ENCODE measurements at regions not wholly inside any gene's neighbourhood (a gene's known extent, or its start where the extent isn't known, plus 50 kb on each side); places are given as distances from the start of the nearest gene placed in this dataset.

DNA sequence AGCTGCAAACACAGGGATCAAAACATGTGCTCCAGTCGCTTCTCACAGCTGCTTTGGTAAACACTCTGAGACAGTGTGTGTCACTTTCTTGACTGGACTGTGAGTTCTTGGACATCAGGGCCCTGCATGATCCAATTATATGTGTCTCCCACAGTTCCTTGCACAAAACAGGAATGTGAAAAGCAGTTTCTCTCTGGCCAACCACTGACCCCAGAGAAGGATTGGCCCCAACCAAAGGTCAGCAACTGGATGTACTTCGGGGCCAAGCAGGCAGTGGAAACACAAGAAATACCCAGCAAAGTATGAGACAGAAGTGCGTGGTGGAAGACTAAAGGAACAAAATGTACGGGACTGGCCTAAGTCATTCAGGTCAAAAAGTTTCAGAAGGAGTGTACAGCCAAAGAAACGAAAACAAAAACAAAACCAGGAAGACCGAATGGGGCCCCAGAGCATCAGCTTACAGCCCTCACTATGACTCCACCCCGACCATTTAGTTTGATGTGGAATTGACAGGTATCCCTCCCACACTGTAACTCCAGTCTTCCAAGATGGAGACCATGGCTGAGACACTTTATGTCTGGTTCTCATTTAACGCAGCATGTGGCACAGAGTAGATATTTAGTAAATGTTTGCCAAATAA lies 76.7 kb upstream of the LPP start:
- DNase-seq: no peak

DNA sequence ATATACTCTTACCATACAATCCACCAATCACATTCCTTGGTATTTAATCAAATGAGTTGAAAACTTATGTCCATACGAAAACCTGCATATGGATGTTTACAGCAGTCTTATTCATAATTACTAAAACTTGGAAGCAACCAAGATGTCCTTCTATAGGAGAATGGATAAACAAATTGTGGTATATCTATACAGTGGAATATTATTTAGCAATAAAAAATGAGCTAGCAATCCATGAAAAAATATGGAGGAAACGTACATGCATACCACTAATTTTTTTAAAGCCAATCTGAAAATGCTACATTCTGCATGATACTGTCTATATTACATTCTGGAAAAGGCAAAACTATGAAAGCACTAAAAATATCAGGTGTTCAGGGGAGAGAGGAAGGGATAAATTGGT lies 73.9 kb upstream of the LPP start:
- DNase-seq: no peak

- peak; percentile 64 for DNase-seq
Observed at GRCh38 chr3:188082031-188082430, 71.9 kb upstream of the LPP start.

DNA sequence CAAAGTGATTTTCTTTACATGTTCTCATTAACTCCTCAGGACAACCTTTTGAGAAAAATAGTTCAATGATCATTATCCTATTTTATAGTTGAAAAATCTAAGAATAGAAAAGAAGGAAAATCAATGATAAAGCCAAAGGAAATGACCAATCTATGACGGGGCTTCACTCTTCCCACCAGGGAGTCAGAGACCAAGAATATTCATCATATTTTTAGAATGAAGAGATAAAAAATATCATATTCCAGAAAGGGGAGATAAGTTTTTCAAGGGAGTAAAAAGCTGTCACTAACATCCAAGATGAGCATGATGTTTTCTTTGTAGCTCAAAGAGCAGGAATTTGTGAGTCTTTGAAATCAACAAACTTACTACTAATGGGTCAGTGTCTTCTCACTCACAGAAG lies 71.5 kb upstream of the LPP start:
- no peak for DNase-seq

DNA sequence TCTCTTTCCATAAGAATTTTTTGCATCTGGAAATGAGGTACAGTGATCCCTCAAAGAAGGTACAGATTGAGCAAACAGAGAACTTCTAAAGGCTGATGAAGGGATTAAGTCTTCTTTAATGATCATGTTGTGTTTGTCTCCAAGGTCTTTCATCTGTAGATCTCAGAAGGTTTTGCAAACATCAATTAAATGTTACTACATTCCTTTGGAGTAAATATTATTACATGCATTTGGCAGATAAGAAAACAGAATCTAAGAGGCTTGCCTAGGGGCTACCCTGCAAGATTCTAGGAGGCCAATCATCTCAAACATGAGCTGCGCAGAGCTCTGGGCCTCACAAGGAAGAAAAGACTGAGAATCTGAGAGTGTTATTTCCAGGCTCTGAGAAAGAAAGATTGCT lies 70.9 kb upstream of the LPP start:
- no peak for DNase-seq

DNA sequence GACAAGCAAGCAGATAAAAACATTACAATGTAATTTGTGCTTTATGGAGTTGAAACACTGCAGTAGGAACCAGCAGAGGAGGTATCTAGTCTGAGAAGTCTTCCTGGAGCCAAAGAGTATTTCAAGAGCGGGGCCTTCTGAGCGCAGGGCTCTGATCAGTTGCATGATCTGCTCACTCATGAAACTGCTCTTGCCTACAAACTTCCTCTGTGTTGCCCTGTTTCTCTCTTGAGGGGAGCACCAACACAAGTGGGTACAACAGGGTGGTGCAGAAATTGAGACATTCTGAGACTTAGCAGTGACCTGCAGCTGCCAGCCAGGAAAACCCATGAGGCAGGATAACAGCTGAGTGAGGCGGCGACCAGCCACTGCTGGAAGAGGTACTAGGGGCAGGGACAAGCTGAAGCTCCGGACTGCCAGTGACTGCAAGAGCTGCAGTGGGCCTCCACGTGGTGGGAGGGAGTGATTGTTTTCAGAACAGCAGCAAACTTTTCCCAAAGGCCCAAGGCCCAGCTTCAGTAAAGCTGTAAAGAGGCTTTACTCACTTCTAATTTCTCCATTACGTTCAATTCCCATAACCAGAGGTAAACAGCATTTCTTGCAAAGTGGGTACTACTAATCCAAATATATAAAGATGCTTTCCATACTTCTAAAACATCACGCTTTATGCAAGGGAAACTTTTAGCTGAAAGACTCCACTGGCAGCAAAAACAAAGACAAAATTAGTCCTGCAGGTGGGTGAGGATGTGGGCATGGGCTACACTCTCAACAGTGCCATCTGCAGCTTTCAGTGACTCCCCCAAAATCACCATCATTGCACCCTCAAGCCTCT lies 69.0 kb upstream of the LPP start:
- no peak for DNase-seq

- DNase-seq: no peak
Observed at GRCh38 chr3:188085584-188086560, 68.1 kb upstream of the LPP start.

DNA sequence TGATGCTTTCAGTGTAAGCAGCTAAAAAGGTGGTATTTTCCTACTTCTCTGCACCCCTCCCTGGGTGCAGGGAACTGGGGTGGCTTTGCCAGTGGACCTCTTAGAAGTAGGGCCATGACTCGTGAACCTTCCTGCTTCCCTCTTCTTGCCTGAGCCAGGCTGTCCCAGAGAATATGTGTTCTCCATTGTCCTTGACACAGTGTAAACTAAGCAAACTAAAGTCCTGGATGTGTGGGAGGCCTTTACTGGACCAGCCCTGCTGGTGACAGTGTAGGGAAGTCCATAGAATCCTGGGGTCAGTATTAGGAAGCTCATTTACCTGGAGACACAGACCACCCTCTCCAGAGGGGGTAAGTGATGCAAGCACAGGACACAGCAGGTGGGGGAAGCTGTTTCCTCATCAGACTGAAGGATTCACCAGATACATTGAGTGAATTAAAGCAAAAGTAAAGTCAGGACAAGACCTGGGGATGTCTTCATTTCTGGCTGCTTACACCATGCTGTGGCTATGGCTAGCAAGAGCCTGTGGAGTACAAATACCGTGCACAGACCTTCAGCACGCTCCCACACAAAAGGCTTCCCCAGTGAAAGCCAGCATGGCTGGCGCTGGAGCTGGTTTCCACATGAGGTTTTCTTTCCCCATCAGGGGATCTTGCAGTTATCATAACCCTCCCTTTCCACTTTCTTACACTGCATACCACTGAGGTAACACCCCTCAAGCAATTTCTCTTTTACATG lies 64.8 kb upstream of the LPP start:
- DNase-seq: no peak

DNA sequence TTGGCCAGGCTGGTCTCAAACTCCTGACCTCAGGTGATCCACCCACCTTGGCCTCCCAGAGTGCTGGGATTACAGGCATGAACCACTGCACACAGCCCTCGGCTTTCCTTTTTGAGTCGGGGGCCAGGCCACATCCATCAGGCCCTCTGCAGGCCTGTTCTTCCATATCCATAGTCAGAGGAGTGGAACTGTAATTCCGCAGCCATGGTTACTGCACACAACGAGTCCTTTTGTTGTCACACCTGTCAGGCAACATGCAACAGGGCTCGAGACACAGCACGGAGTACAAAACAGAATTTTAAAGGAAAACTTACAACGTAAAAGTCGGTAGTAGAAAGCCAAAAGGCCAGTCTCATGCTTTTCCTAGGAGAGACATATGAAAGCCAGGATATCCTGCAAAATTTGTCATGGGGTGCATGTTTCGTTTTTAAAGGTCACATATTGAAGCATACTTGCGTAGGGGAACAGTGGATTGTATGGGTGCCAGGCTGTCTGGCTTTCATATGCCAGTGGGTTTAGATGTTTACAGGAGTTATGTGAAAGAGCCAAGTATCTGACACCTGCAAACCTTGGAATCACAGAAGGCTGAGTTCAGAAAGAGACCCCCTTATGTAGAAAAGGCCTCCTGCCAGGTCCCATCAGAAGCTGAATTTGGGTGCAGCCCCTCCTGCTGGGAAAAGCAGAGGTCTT lies 63.2 kb upstream of the LPP start:
- DNase-seq: no peak

GRCh38 chr3:188091746-188092145 lies 62.2 kb upstream of the LPP start:
- DNase-seq: no peak

- DNase-seq: peak; percentile 25
Observed at GRCh38 chr3:188092648-188093047, 61.3 kb upstream of the LPP start.

DNA sequence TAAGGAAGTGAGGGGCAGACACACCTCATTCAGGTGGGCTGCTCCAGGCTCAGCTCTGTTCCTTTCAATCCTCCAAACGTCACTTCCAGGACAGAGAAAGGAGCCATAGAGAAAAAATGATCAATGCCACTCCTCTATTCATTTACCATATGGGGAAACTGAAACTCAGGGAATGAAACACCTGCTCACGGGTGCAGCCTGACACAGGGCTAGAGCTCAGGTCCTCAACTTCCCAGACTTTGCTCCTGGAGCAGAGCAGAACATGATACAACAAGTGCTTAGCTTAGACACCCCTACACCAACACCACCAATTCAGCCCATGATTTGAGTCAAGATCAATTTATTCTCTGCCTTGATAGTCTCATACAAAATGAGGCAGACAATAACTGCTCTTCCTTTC lies 58.5 kb upstream of the LPP start:
- DNase-seq: no peak

DNA sequence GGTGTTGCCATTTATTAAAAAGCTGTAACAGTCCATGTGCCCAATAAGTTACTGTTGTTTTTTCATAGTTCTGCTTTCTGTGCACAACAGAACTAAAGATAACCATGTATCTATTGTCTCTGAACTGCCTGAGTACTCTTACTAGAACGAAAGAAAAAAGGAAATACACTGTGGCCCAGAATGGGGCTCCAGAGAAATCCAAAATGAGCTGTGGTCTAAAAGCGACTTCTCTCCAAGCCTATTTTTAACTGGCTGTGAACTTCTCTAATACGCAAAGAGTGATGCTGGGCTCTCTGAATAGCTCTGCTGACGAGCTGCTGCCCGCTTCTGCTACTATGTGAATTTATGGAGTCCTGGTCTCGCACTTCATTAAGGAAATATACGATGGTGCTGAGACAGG lies 56.2 kb upstream of the LPP start:
- DNase-seq: no peak

- no peak for DNase-seq
Observed at GRCh38 chr3:188099907-188100306, 54.0 kb upstream of the LPP start.

DNA sequence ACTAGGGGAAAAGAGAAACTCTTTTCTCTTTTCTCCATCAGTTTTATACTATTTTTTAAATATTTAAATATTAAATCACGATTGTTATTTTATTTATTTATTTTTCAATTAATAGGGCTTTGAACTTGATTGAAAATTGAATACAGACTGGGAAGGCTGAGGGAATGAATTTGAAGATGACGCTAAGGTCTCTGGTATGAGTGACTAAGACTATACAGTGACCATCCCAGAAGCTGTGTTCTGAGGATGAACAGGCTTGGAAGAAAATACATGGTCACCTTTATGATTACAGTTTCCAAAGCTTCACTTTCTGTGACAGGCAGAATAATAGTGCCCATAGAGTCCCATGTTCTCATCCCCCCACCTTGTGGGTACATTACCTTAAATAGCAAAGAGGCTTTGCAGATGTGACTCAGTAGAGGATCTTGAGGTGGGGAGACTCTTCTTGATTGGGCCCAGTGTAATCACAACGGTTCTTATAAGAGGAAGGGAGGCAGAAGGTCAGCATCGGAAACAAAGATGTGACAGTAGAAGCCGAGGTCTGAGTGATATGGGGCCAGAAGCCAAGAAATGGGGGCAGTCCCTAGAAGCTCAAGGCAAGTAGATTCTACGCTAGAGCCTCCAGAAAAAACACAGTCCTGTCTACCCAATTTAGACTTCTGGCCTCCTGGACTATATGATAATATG lies 51.0 kb upstream of the LPP start:
- DNase-seq: no peak

DNA sequence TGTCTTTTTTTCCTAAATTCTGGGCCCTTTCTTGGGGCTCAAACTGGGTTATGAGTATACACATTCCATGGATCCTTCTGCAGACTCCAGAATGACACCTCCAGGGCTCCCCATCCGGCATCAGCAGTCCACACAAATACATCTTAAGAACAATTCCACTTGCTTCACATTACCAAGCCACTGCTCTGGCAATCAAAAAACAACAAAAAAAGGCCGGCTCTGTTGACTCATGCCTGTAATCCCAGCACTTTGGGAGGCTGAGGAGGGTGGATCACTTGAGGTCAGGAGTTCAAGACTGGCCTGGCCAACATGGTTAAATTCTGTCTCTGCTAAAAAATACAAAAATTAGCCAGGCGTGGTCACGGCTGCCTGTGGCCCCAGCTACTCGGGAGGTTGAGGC lies 49.9 kb upstream of the LPP start:
- no peak for DNase-seq
